ENCODE measurements at regions not wholly inside any gene's neighbourhood (a gene's known extent, or its start where the extent isn't known, plus 50 kb on each side); places are given as distances from the start of the nearest gene placed in this dataset.

GRCh38 chr4:53752124-53752523 is 160.8 kb upstream of the LNX1 start:
- ATAC-seq (no peak), DNase-seq (no peak)
- intact Hi-C loops (cut with DNase I): no loop called here

- ATAC-seq (no peak), DNase-seq (no peak)
- intact Hi-C loops (cut with DNase I): no loop called here
These were observed 157.1 kb upstream of the LNX1 start for GRCh38 chr4:53748328-53748772.

GRCh38 chr4:53747401-53747800 is 156.1 kb upstream of the LNX1 start:
- intact Hi-C loops (cut with DNase I): no loop called here
- ATAC-seq (no peak), DNase-seq (no peak)

GRCh38 chr4:53744446-53745160 is 153.3 kb upstream of the LNX1 start:
- intact Hi-C loops (cut with DNase I): no loop called here
- DNase-seq: no peak
- ATAC-seq: no peak

- intact Hi-C loops (cut with DNase I): no loop called here
- DNase-seq: no peak
- ATAC-seq: peak in 1 of 2 donors; percentile 80
These were observed 143.5 kb upstream of the LNX1 start for GRCh38 chr4:53734584-53735353.

GRCh38 chr4:53734182-53734581 is 142.9 kb upstream of the LNX1 start:
- intact Hi-C loops (cut with DNase I): no loop called here
- ATAC-seq (no peak), DNase-seq (no peak)

- intact Hi-C loops (cut with DNase I): no loop called here
- no peak for DNase-seq
- ATAC-seq: no peak
These were observed 141.4 kb upstream of the LNX1 start for GRCh38 chr4:53732661-53733060.

GRCh38 chr4:53730031-53730805 is 138.9 kb upstream of the LNX1 start:
- no peak for DNase-seq
- ATAC-seq: no peak
- intact Hi-C loops (cut with DNase I): no loop called here

- DNase-seq (no peak), ATAC-seq (no peak)
- intact Hi-C loops (cut with DNase I): no loop called here
These were observed 130.8 kb upstream of the LNX1 start for GRCh38 chr4:53722110-53722509.

GRCh38 chr4:53721263-53721662 is 130.0 kb upstream of the LNX1 start:
- DNase-seq: no peak

GRCh38 chr4:53720776-53721175 is 129.5 kb upstream of the LNX1 start:
- intact Hi-C loops (cut with DNase I): no loop called here
- no peak for DNase-seq
- no peak for ATAC-seq

More at GRCh38 chr4:53721263-53721662, 130.0 kb upstream of the LNX1 start:
- intact Hi-C loops (cut with DNase I): no loop called here
- no peak for ATAC-seq

GRCh38 chr4:53717064-53717549 is 125.8 kb upstream of the LNX1 start:
- intact Hi-C loops (cut with DNase I): no loop called here
- DNase-seq (no peak), ATAC-seq (peak in 1 of 2 donors; percentile 67)

- intact Hi-C loops (cut with DNase I): no loop called here
- ATAC-seq: peak in 1 of 2 donors; percentile 32
These were observed 125.3 kb upstream of the LNX1 start for GRCh38 chr4:53716471-53717063.

GRCh38 chr4:53716011-53716410 is 124.7 kb upstream of the LNX1 start:
- no peak for ATAC-seq
- DNase-seq: no peak
- intact Hi-C loops (cut with DNase I): no loop called here

More at GRCh38 chr4:53716471-53717063, 125.3 kb upstream of the LNX1 start:
- DNase-seq: no peak

GRCh38 chr4:53714236-53715140 is 123.2 kb upstream of the LNX1 start:
- DNase-seq (no peak), ATAC-seq (peak in 1 of 2 donors; percentile 33)
- intact Hi-C loops (cut with DNase I): loop anchor here in 1 of 2 donors (5.0 kb wide), 1 partner anchor 513 kb away; the partner anchor contains the start of gene PDGFRA

GRCh38 chr4:53713767-53714166 is 122.5 kb upstream of the LNX1 start:
- DNase-seq: no peak
- intact Hi-C loops (cut with DNase I): loop anchor here in 1 of 2 donors (5.0 kb wide), 1 partner anchor 514 kb away; the partner anchor contains the start of gene PDGFRA
- ATAC-seq: no peak

- DNase-seq: no peak
- intact Hi-C loops (cut with DNase I): loop anchor here in 1 of 2 donors (5.0 kb wide), 1 partner anchor 514 kb away; the partner anchor contains the start of gene PDGFRA
- ATAC-seq: no peak
These were observed 122.0 kb upstream of the LNX1 start for GRCh38 chr4:53713296-53713695.
